AG20443 (cell line): ENCODE measurements at regions not wholly inside any gene's neighbourhood (a gene's known extent, or its start where the extent isn't known, plus 50 kb on each side); places are given as distances from the start of the nearest gene placed in this dataset.

Experiments
- DNase-seq: peaks from one replicate; pipeline ENCODE4 v3.0.0; 2012; ENCODE audit warnings: low spot score, mixed read lengths

DNA sequence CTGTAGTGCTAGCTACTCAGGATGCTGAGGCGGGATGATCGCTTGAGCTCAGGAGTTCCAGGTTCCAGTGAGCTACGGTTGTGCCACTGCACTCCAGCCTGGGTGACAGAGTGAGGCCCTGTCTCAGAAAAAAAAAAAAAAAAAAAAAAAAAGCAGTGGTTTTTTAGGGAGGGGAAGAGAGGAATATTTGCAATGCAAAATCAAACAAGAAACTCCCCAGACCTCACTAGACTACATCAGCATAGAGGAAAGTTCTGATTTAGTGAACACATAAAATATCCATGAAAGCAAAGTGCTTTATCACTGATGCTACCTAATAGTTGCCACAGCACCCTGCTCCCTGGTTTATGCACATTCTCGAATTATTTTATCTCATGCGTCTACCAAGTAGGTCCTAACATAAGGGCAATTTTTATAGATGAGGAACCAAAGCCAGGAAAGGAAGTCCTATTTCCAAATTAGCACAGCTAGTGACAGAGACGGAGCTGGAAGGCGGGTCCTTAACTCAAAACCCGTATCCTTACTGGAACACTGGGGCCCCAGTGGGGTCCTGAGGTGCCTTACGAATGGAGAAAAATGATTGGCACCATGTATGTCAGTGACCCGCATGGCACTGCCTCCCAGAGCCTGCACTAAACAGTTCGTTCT is 50.7 kb upstream of the GPR157 start:
- no peak for DNase-seq

DNA sequence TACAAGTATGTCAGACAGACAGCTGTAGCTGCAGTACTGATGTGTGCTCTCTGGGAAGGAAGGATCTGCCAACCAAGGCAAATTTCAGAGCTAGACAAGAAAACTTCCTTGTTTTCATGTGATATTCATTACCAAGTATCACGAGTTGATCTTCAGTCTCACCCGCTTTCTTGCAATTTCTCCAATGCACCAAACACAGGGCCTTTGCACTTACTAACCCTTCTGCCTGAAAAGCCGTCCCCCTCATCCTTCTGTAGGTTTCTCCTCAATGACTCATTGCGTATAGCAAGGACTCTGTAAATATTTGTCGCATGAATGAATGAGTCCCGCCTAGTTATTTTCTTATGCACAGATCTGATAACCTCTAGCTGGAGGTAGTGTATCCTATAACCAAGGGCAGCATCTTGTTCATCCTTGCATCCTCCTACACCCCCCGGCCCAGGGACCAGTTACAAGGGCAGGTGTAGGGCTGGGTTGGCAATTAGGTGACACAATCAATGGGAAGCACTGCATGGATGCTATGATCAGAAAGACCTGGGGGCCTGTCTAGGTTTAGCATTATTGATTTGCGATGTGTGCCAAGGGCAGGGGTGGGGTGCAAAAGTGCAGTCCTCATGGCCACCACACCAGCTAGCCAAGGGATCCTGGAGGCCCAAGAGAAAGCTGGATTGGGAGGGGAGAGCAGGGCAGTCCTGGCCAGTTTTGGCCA is 51.4 kb upstream of the GPR157 start:
- DNase-seq = no peak

DNA sequence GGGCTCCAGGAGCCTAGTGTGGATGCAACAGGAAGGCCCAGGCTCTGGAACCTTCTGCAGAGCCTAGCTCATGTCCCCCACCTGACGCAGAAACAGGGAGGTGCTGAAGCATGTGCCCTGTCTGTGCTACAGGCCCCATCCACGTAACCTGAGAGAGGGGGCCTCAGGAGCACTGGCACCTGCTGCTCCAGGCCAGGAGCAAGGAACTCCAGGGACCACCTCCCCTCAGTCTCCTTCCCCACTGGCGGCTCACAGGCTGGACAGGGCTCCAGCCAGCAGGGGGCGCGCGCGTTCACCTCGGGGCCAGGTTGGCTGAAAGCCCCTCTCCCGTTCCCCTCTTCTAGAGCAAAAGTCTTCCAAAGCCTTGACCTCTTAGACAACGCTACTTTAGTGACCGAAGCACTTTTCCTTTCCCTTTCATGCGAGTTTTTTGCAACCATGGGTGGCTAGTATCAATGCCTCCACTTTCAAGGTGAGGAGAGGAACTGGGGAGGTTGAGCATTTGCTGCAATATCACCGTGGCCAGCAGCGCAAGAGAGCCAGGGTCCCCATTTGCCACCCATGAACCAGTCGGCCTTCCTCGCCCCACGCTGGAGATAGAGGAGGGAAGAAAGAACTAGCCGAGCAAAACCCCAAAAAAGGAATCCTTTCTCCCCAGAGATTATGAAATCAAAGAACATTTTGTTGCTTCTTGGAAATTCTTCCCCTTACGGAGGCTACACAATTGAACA is 52.4 kb upstream of the GPR157 start:
- peak; percentile 86 for DNase-seq

DNA sequence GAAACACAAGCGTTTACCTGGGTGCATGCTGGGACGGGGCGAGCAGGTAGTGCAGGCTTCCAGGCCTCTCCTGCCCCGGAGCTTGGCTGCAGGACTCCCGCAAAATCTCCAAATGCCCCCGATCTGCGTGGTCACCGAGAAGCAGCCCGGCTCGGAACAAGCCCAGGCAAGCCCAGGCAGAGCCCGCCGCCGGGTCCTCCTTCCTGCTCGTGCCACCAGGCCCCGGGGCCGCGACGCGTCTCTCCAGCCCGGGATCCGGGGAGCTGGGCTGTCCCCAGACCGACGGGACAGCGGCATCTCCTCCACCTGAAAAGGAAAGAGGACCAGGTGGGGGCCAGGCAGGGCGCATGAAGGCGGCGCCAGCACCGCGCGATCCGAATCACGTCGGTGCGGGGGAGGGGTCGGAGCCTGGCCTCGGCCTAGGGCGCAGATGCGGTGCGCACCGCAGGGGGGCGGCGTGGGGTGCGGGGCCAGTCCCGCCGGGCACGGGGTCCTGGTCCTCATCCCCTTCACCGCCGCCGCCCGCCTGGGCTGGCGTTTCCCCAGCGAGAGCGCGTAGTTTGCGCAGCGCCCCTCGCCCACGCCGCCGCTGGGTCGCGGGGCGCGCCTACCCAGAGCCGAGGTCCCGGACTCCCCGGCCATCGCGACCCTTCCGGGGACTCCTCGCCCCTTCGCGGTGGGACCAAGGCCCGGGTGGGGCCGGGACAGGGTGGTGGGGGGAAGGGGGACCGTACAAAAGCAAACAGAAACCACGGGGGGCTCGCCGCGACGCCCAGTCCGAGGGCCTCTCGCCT is 52.4 kb upstream of the H6PD start:
- peak; percentile 77 for DNase-seq

DNA sequence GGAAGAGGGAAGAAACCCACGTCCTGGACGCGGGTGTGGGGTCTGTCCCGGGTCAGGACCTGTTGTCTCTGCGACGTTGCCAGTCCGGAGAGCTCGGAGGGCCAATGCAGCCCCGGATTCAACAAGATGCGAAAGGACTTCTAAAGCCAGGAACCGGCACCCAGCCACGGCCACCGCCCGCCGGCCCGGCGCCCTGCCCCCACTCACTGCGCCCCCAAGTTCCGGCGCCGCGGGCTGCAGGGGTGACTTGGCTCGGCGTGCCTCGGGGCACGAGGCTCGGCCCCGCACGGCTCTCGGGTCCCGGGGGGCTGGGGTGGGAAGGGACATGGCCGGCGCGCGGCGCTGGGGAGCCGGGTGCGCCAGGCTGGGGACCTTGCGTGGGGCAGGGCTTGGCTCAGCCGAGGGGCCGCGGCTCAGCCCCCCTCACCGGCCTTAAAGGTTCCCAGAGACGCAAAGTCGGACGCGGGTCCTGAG is 51.8 kb upstream of the H6PD start:
- DNase-seq = peak; percentile 56

DNA sequence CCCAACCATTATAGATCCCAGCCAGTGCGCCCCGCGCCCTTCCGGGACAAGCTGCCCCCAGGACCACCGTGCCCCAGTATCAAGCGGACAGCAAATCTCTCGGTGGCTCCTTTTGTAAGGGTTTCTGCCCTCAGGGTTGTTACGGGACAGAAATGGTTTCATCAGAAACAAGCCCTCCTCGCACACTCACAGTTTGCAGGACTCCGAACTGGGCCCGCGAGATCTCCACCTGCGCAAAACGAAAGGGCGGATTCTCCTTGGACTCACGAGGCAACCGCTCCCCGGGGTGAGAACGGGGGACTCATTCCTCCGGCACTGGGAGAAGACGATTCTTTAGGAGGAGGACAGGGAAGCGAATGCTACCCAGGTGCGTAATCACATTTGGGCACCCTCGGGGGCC is 51.1 kb upstream of the H6PD start:
- peak; percentile 22 for DNase-seq

DNA sequence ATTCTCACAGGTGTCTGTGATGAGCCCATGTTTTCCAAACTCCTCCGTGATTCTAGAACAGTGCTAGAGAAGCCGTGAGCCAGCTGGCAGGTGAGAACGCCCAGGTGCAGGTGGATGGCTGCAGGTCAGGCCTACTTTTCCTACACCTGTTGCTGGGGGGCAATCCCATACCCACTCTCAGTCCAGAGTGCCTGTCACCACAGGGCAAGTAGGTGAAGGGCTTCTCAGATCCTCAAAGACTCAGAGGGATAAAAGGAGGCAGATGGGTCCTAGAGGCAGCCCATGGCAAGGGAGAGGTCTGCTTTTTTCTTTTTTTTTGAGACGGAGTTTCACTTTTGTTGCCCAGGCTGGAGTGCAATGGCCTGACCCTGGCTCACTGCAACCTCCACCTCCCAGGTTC is 50.7 kb upstream of the H6PD start:
- peak; percentile 26 for DNase-seq

DNA sequence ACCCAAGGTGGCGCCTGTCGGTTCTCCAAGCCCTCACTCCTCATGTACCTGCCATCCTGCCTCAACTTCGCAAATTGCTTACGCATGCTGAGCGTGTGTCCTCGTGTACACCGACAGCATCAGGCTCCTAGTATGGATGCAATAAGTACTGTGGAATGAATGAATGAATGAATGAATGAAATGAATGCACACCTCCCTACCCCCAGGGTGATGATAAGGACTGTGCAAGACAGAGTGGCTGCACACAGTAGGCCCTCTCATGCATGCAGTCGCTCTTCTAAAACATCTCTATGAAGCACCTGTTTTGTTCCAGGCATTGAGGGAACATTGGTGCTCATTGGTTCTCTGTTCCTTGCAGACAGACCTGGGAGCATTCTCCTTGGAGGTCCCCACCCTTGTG is 49.8 kb upstream of the H6PD start:
- DNase-seq = no peak
